Gastrocnemius medialis (tissue), 4 donors: ENCODE measurements at regions not wholly inside any gene's neighbourhood (a gene's known extent, or its start where the extent isn't known, plus 50 kb on each side); places are given as distances from the start of the nearest gene placed in this dataset.

Source experiments
- ATAC-seq, 2 donors: fragments of 150-250 bp; one replicate each; pipeline ENCODE4 v1.9.1; 2016
- DNase-seq, 2 donors: peaks; one replicate each; pipeline ENCODE4 v3.0.0-alpha.2; 2019
- H3K27ac ChIP-seq, 4 donors: fragments of 200-600 bp; sonication (generic); 1 replicate in 1 of 4; 2 replicates in 3 of 4; pipeline ENCODE4 v1.5.1; 2016 to 2018; ENCODE audit warnings: mild to moderate bottlenecking in 2 of 4, moderate library complexity in 1 of 4
- H3K27me3 ChIP-seq, 3 donors: fragments of 200-600 bp; sonication (generic) in 2 of 3; 1 replicate in 1 of 3; 2 replicates in 2 of 3; pipeline versions ENCODE4 v1.5.1 to v1.6.0; 2016 to 2019; ENCODE audit warnings: mild to moderate bottlenecking in 1 of 3, moderate library complexity in 1 of 3
- H3K36me3 ChIP-seq, 2 donors: fragments of 200-600 bp; sonication (generic) in 1 of 2; one replicate each; pipeline ENCODE4 v1.5.1; 2017 to 2018
- H3K4me1 ChIP-seq, 2 donors: fragments of 200-600 bp; sonication (generic) in 1 of 2; one replicate each; pipeline ENCODE4 v1.5.1; 2016 to 2017; ENCODE audit warnings: mild to moderate bottlenecking in 2 of 2
- H3K4me3 ChIP-seq, 4 donors: fragments of 200-600 bp; sonication (generic) in 3 of 4; 1 replicate in 1 of 4; 2 replicates in 3 of 4; pipeline ENCODE4 v1.5.1; 2016 to 2019; ENCODE audit warnings: mild to moderate bottlenecking in 2 of 4
- H3K9me3 ChIP-seq, 3 donors: fragments of 200-600 bp; sonication (generic) in 2 of 3; 1 replicate in 1 of 3; 2 replicates in 2 of 3; pipeline ENCODE4 v1.5.1; 2016 to 2019
- POLR2A ChIP-seq, 2 donors: fragments of 450-650 bp; IDR thresholded peaks; one replicate each; pipeline ENCODE4 v1.6.1; 2017; ENCODE audit warnings: antibody characterized with exemption in 2 of 2, mild to moderate bottlenecking in 2 of 2, moderate library complexity in 2 of 2
- in situ Hi-C, 4 donors: fragments of 200-750 bp; cut with MboI; loops; one replicate each; pipeline versions ENCODE4 v1.15.0 to v1.8.0; 2017; ENCODE audit warnings: low sequenced_read_pairs in 4 of 4
- intact Hi-C: fragments of 100-400 bp; cut with DNase I; formaldehyde crosslinking; loops from one replicate; pipeline ENCODE4 v1.15.1; 2023; ENCODE audit warnings: low total_unique reads
- TF ChIP-seq, protein P1 (sequence below), 5 experiments: fragments of 450-650 bp in 3 of 5; fragments of 200-600 bp in 2 of 5; sonication (generic) in 2 of 5; IDR thresholded peaks in 4 of 5; conservative IDR thresholded peaks in 1 of 5; 1 replicate in 4 of 5; 2 replicates in 1 of 5; pipeline ENCODE4 v1.5.1; 2016 to 2019; ENCODE audit warnings: antibody characterized with exemption in 5 of 5, mild to moderate bottlenecking in 3 of 5, moderate library complexity in 3 of 5

DNA sequence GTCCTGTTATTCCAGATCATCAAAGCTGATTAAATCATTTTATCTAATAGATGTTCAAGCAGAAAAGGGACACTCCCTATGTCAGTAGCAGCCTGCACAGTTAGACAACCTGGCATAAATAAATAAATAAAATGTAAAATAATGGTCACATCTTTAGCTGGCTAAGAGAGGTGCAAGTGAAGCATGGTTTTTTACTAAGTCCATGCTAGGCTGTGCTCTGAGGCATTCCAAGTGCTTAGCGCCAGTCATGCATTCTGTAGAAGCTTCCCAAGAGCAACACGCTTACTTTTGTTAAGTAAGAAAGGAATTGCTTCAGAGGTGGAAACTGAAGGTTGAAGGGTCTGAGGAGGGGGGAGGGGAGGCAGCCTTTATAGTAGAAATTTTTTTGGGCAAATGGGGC is 351.2 kb downstream of the CDH2 start:
- no peaks in the 10 kb centered on the region for H3K27me3 ChIP-seq
- TF ChIP-seq, protein P1, sequence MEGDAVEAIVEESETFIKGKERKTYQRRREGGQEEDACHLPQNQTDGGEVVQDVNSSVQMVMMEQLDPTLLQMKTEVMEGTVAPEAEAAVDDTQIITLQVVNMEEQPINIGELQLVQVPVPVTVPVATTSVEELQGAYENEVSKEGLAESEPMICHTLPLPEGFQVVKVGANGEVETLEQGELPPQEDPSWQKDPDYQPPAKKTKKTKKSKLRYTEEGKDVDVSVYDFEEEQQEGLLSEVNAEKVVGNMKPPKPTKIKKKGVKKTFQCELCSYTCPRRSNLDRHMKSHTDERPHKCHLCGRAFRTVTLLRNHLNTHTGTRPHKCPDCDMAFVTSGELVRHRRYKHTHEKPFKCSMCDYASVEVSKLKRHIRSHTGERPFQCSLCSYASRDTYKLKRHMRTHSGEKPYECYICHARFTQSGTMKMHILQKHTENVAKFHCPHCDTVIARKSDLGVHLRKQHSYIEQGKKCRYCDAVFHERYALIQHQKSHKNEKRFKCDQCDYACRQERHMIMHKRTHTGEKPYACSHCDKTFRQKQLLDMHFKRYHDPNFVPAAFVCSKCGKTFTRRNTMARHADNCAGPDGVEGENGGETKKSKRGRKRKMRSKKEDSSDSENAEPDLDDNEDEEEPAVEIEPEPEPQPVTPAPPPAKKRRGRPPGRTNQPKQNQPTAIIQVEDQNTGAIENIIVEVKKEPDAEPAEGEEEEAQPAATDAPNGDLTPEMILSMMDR (IDR thresholded peaks at IDR 0.05 in 4 of 5, conservative IDR thresholded peaks at IDR 0.05 in 1 of 5) = no peak
- no peak for TF ChIP-seq POLR2A (IDR thresholded peaks at IDR 0.05)
- in situ Hi-C loops = no loop called here
- no peaks in the 10 kb centered on the region for H3K9me3 ChIP-seq
- ATAC-seq (no peak), DNase-seq (no peak)
- H3K4me1 ChIP-seq = no peaks in the 10 kb centered on the region
- no peaks in the 10 kb centered on the region for H3K36me3 ChIP-seq
- no peak overlapping the region for H3K27ac ChIP-seq
- intact Hi-C loops = no loop called here
- H3K4me3 ChIP-seq = no peak overlapping the region

DNA sequence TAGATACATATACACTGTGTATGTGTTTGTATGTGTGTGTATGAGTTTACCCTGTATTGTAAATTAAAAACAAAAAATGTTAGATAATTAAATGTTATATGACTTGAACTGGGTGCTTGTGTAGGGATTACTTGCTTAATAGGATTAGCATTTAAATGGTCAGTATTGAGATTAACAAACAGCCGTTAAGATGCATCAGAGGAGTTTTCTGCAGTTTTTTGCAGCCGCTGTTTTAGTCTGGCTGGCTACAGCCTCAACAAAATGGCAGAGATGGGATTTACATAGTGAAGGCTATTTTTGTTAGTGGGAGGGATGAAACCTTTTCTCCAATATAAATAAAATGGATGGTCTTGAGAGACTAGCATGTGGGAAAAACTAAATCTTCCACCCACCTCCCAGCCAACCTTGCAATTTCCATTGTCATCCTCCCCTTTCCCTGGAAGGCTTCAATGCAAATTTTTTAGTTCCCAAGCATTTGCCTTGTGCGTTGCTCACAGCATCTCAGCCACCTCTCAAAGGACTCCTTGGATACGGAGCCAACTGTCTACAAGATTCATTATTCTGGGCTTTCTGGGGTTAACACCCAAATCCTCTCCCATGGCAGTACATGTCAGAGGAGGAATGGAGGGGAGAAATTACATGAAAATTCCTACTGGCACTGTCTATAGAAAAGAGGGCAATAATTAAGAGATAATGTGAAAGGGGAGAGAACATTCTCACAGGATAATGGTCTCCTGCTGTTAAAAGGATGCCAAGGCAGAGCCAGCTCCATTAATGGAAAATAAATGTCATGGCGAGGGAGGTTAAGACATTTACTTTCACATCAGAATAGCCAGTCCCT is 351.9 kb downstream of the CDH2 start:
- Histone ChIP-seq H3K27ac (no peak overlapping the region), H3K4me1 (no peaks in the 10 kb centered on the region), H3K27me3 (no peaks in the 10 kb centered on the region), H3K9me3 (no peaks in the 10 kb centered on the region), H3K4me3 (no peak overlapping the region), H3K36me3 (no peaks in the 10 kb centered on the region)
- TF ChIP-seq, protein P1 (IDR thresholded peaks at IDR 0.05 in 4 of 5, conservative IDR thresholded peaks at IDR 0.05 in 1 of 5) = no peak
- no peak for TF ChIP-seq POLR2A (IDR thresholded peaks at IDR 0.05)
- in situ Hi-C loops (no loop called here), intact Hi-C loops (no loop called here)
- DNase-seq (no peak), ATAC-seq (no peak)

DNA sequence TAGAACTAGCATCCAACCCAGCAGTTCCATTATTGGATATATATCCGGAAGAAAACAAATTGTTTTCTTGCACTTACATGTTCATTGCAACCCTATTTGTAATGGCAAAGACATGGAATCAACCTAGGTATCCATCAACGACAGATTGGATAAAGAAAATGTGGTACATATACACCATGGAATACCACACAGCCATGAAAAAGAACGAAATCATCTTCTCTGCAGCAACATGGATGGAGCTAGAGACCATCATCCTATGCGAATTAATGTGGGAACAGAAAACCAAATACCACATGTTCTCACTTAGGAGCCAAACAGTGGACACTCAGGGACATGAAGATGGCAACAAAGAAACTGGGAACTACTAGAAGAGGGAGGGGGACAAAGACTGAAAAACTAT is 352.7 kb downstream of the CDH2 start:
- in situ Hi-C loops = no loop called here
- TF ChIP-seq POLR2A (IDR thresholded peaks at IDR 0.05) = no peak
- TF ChIP-seq, protein P1 (IDR thresholded peaks at IDR 0.05 in 4 of 5, conservative IDR thresholded peaks at IDR 0.05 in 1 of 5) = no peak

DNA sequence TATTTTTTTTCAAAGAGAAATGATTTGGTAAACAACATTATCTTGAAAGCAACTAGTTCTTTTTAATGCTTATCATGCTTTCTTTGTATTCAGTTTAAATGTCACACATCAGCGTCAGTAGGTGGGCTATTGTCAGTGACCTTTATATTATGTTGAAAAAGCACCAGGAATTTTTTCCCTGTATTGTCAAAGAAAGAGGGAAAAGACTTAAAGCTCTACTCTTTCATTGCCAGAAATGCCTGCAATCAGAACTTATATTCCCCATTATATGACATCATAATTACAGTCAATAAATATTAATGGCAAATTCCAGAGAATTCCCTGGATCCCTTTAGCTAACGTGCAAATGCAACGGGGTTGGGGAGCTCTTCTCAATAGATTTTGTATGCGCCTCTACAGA is 353.9 kb downstream of the CDH2 start:
- TF ChIP-seq, protein P1 (IDR thresholded peaks at IDR 0.05 in 4 of 5, conservative IDR thresholded peaks at IDR 0.05 in 1 of 5) = no peak
- no peak for TF ChIP-seq POLR2A (IDR thresholded peaks at IDR 0.05)
- ATAC-seq (no peak), DNase-seq (no peak)
- H3K27me3 ChIP-seq = no peaks in the 10 kb centered on the region
- in situ Hi-C loops = no loop called here
- H3K4me1 ChIP-seq = no peaks in the 10 kb centered on the region
- no peaks in the 10 kb centered on the region for H3K9me3 ChIP-seq
- no peaks in the 10 kb centered on the region for H3K36me3 ChIP-seq
- H3K4me3 ChIP-seq = no peak overlapping the region
- no peak overlapping the region for H3K27ac ChIP-seq
- intact Hi-C loops = no loop called here

More for the DNA sequence above, 352.7 kb downstream of the CDH2 start:
- no peak overlapping the region for H3K4me3 ChIP-seq
- intact Hi-C loops = no loop called here
- no peaks in the 10 kb centered on the region for H3K4me1 ChIP-seq
- DNase-seq = no peak
- no peaks in the 10 kb centered on the region for H3K36me3 ChIP-seq
- no peaks in the 10 kb centered on the region for H3K9me3 ChIP-seq
- H3K27me3 ChIP-seq = no peaks in the 10 kb centered on the region
- no peak overlapping the region for H3K27ac ChIP-seq
- ATAC-seq = no peak
